IMR-90 (cell line): ENCODE measurements at regions not wholly inside any gene's neighbourhood (a gene's known extent, or its start where the extent isn't known, plus 50 kb on each side); places are given as distances from the start of the nearest gene placed in this dataset.

Source experiments
- ATAC-seq: fragments of 200-7000 bp; cut with Tn5 transposase; 2 replicates; pipeline ENCODE4 v1.9.1; 2020; ENCODE audit warnings: low read depth, mild to moderate bottlenecking, moderate library complexity
- BruUV-seq: library from RNA; stranded (reverse); fragments of 400-500 nt; replicated peaks from 2 replicates; lab custom pipeline; 2021; lab: Mats Ljungman, UMichigan
- CTCF ChIA-PET: fragments of 300-600 bp; formaldehyde crosslinking; extraction: SDS; loops from one replicate; lab custom pipeline; 2021; ENCODE audit warnings: antibody characterized with exemption; lab: Yijun Ruan, JAX
- POLR2A ChIA-PET: fragments of 300-600 bp; sonication (Branson Sonifier 250); formaldehyde crosslinking; loops from one replicate; lab custom pipeline; 2022; ENCODE audit warnings: antibody characterized with exemption; ENCODE audit not compliant: unreplicated experiment; lab: Charles Lee
- DNase-seq: peaks from one replicate; pipeline ENCODE4 v3.0.0; 2013
- H2AFZ ChIP-seq: replicated peaks from 2 replicates; pipeline ENCODE3; 2013; ENCODE audit warnings: low read length, mild to moderate bottlenecking; ENCODE audit not compliant: poor library complexity
- H2AK5ac ChIP-seq: 2 replicates; pipeline ENCODE4 v1.6.1; 2013; ENCODE audit warnings: low read depth, low read length, inconsistent platforms
- H2AK9ac ChIP-seq: replicated peaks from 2 replicates; pipeline ENCODE3; 2013; ENCODE audit warnings: mild to moderate bottlenecking, low read depth, low read length, moderate library complexity; ENCODE audit not compliant: poor library complexity
- H2BK120ac ChIP-seq: 2 replicates; pipeline ENCODE4 v1.6.1; 2013; ENCODE audit warnings: low read depth, low read length, inconsistent platforms
- H2BK15ac ChIP-seq: 3 replicates; pipeline ENCODE4 v1.6.1; 2013; ENCODE audit warnings: low read depth, low read length, inconsistent platforms
- H2BK20ac ChIP-seq: 2 replicates; pipeline ENCODE4 v1.6.1; 2013; ENCODE audit warnings: low read depth, mild to moderate bottlenecking, inconsistent platforms, low read length, moderate library complexity
- H2BK5ac ChIP-seq: 2 replicates; pipeline ENCODE4 v1.6.1; 2013; ENCODE audit warnings: mild to moderate bottlenecking, low read depth, low read length, inconsistent platforms; ENCODE audit not compliant: poor library complexity, severe bottlenecking
- H3K14ac ChIP-seq: replicated peaks from 2 replicates; pipeline ENCODE4 v1.6.1; 2013; ENCODE audit warnings: low read depth, low read length, inconsistent platforms
- H3K18ac ChIP-seq: 2 replicates; pipeline ENCODE4 v1.6.1; 2013; ENCODE audit warnings: low read depth, low read length, control low read depth
- H3K23ac ChIP-seq: 2 replicates; pipeline ENCODE4 v1.6.1; 2013; ENCODE audit warnings: low read depth, low read length, inconsistent platforms
- H3K27ac ChIP-seq: 2 replicates; pipeline ENCODE4 v1.5.1; 2013; ENCODE audit warnings: mild to moderate bottlenecking, control low read depth, low read length; ENCODE audit not compliant: insufficient read depth
- H3K27me3 ChIP-seq: 2 replicates; pipeline ENCODE4 v1.6.1; 2013; ENCODE audit warnings: low read length; ENCODE audit not compliant: control insufficient read depth, insufficient read depth
- H3K36me3 ChIP-seq: 2 replicates; pipeline ENCODE4 v1.6.1; 2013; ENCODE audit warnings: low read length, mixed read lengths; ENCODE audit not compliant: control insufficient read depth, insufficient read depth
- H3K4ac ChIP-seq: 2 replicates; pipeline ENCODE4 v1.6.1; 2013; ENCODE audit warnings: low read depth, low read length, inconsistent platforms
- H3K4me1 ChIP-seq: 2 replicates; pipeline ENCODE4 v1.6.1; 2013; ENCODE audit warnings: low read length, mixed read lengths; ENCODE audit not compliant: control insufficient read depth, insufficient read depth
- H3K4me2 ChIP-seq: 2 replicates; pipeline ENCODE4 v1.6.1; 2013; ENCODE audit warnings: low read depth, mild to moderate bottlenecking, control low read depth, low read length, moderate library complexity
- H3K4me3 ChIP-seq: 2 replicates; pipeline ENCODE4 v1.5.1; 2013; ENCODE audit warnings: low read depth, mild to moderate bottlenecking, control low read depth, low read length, moderate library complexity; ENCODE audit not compliant: insufficient read depth
- H3K56ac ChIP-seq: 2 replicates; pipeline ENCODE4 v1.6.1; 2013; ENCODE audit warnings: low read length, inconsistent platforms; ENCODE audit not compliant: insufficient read depth; ENCODE audit errors: extremely low read depth
- H3K79me1 ChIP-seq, 2 experiments: 2 replicates each; pipeline ENCODE4 v1.6.1; 2013; ENCODE audit warnings: low read length in 2 of 2, inconsistent platforms in 1 of 2, low read depth in 1 of 2
- H3K9ac ChIP-seq: 2 replicates; pipeline ENCODE4 v1.6.1; 2013; ENCODE audit warnings: low read depth, low read length, control low read depth
- H3K9me1 ChIP-seq: 2 replicates; pipeline ENCODE4 v1.6.1; 2013; ENCODE audit warnings: low read length, inconsistent platforms; ENCODE audit not compliant: insufficient read depth
- H3K9me3 ChIP-seq: 2 replicates; pipeline ENCODE4 v1.6.1; 2013; ENCODE audit warnings: low read length; ENCODE audit not compliant: control insufficient read depth, insufficient read depth
- H4K20me1 ChIP-seq: 2 replicates; pipeline ENCODE4 v1.6.1; 2013; ENCODE audit warnings: low read length, inconsistent platforms; ENCODE audit not compliant: insufficient read depth
- H4K5ac ChIP-seq: 2 replicates; pipeline ENCODE4 v1.6.1; 2013; ENCODE audit warnings: mild to moderate bottlenecking, low read depth, low read length, control low read depth
- H4K8ac ChIP-seq, 2 experiments: 2 replicates each; pipeline ENCODE4 v1.6.1; 2013; ENCODE audit warnings: low read depth in 2 of 2, low read length in 2 of 2, control low read depth in 1 of 2, inconsistent platforms in 1 of 2
- H4K91ac ChIP-seq: 2 replicates; pipeline ENCODE4 v1.6.1; 2013; ENCODE audit warnings: low read depth, low read length, inconsistent platforms; ENCODE audit not compliant: insufficient read depth
- CTCF ChIP-seq: conservative IDR thresholded peaks from 2 replicates; pipeline ENCODE4 v1.5.1; 2012; ENCODE audit warnings: mild to moderate bottlenecking, low read depth, low read length, improper control_type of control experiment
- ELK1 ChIP-seq: fragments of 150-350 bp; IDR thresholded peaks from 2 replicates; pipeline ENCODE4 v1.6.1; 2016; ENCODE audit warnings: low read depth, mild to moderate bottlenecking, low read length, moderate library complexity, borderline replicate concordance
- FOS ChIP-seq: fragments of 150-350 bp; IDR thresholded peaks from 2 replicates; pipeline ENCODE4 v1.6.1; 2016; ENCODE audit warnings: low read depth, low read length
- MAFK ChIP-seq: IDR thresholded peaks from 2 replicates; pipeline ENCODE4 v1.6.1; 2012; ENCODE audit warnings: low read depth, low read length, improper control_type of control experiment
- MAZ ChIP-seq: IDR thresholded peaks from 2 replicates; pipeline ENCODE4 v1.6.1; 2012; ENCODE audit warnings: low read depth, mild to moderate bottlenecking, low read length, improper control_type of control experiment, moderate library complexity, borderline replicate concordance
- MXI1 ChIP-seq: IDR thresholded peaks from 2 replicates; pipeline ENCODE4 v1.6.1; 2012; ENCODE audit warnings: low read depth, mild to moderate bottlenecking, low read length, moderate library complexity, borderline replicate concordance
- NFE2L2 ChIP-seq: fragments of 150-350 bp; IDR thresholded peaks from 2 replicates; pipeline ENCODE4 v1.6.1; 2016; ENCODE audit warnings: low read depth, mild to moderate bottlenecking, low read length
- POLR2A ChIP-seq: IDR thresholded peaks from 2 replicates; pipeline ENCODE4 v1.6.1; 2012; ENCODE audit warnings: mild to moderate bottlenecking, low read depth, low read length
- WGBS, 2 experiments: methylation state at CpG; one replicate each; pipeline versions ENCODE4 v1.1.5 to v1.1.7; 2013; ENCODE audit warnings: missing lambda C conversion rate in 2 of 2; ENCODE audit not compliant: insufficient read length in 1 of 2; ENCODE audit errors: extremely low coverage in 2 of 2; 5-methylcytosine and 5-hydroxymethylcytosine counted together
- dilution Hi-C: fragments of 300-500 bp; cut with HindIII; formaldehyde crosslinking; loops from one replicate; pipeline ENCODE4 v1.14.3; 2018; ENCODE audit warnings: low sequenced_read_pairs; ENCODE audit not compliant: unreplicated experiment
- in situ Hi-C: fragments of 300-500 bp; cut with MboI; formaldehyde crosslinking; loops from 3 replicates; pipeline ENCODE4 v1.14.3; 2019; ENCODE audit warnings: low sequenced_read_pairs, inconsistent platforms, mixed read lengths
- intact Hi-C: fragments of 100-400 bp; cut with micrococcal nuclease; formaldehyde crosslinking; loops from 2 replicates; pipeline ENCODE4 v1.10.0; 2022

GRCh38 chr9:3014178-3014577 lies 170.3 kb upstream of the PUM3 start:
- Histone ChIP-seq H3K4me1 (no peaks in the 10 kb centered on the region), H2AFZ (no peak overlapping the region), H3K14ac (no peak overlapping the region), H2AK5ac (no peak overlapping the region), H3K18ac (no peak overlapping the region), H3K4me3 (no peak overlapping the region), H4K8ac (no peak overlapping the region), H2BK20ac (no peak overlapping the region), H2BK5ac (no peak overlapping the region), H4K20me1 (no peaks in the 10 kb centered on the region), H3K4ac (no peak overlapping the region), H3K23ac (no peak overlapping the region), H3K9me1 (no peaks in the 10 kb centered on the region), H2AK9ac (no peak overlapping the region), H4K91ac (no peak overlapping the region), H2BK120ac (no peak overlapping the region), H2BK15ac (no peak overlapping the region), H4K5ac (no peak overlapping the region), H3K27ac (no peak overlapping the region), H3K4me2 (no peak overlapping the region), H3K9me3 (no peaks in the 10 kb centered on the region), H3K36me3 (no peaks in the 10 kb centered on the region), H3K79me1 (no peaks in the 10 kb centered on the region), H3K27me3 (no peaks in the 10 kb centered on the region), H3K9ac (no peak overlapping the region), H3K56ac (no peak overlapping the region)
- CTCF ChIA-PET = no interaction called here
- in situ Hi-C loops = no loop called here
- no TSS peak for BruUV-seq
- ATAC-seq (no peak), DNase-seq (no peak)
- WGBS, 2 experiments = no CpG with 5 or more reads among the region's 3 CpGs
- POLR2A ChIA-PET = no interaction called here
- no peak for TF ChIP-seq NFE2L2
- no peak for TF ChIP-seq MXI1
- TF ChIP-seq CTCF = no peak
- TF ChIP-seq ELK1 = no peak
- no peak for TF ChIP-seq FOS
- TF ChIP-seq MAFK = no peak
- TF ChIP-seq MAZ = no peak
- no peak for TF ChIP-seq POLR2A
- intact Hi-C loops = no loop called here
- dilution Hi-C loops = no loop called here
